ENCODE measurements at regions not wholly inside any gene's neighbourhood (a gene's known extent, or its start where the extent isn't known, plus 50 kb on each side); places are given as distances from the start of the nearest gene placed in this dataset.

DNA sequence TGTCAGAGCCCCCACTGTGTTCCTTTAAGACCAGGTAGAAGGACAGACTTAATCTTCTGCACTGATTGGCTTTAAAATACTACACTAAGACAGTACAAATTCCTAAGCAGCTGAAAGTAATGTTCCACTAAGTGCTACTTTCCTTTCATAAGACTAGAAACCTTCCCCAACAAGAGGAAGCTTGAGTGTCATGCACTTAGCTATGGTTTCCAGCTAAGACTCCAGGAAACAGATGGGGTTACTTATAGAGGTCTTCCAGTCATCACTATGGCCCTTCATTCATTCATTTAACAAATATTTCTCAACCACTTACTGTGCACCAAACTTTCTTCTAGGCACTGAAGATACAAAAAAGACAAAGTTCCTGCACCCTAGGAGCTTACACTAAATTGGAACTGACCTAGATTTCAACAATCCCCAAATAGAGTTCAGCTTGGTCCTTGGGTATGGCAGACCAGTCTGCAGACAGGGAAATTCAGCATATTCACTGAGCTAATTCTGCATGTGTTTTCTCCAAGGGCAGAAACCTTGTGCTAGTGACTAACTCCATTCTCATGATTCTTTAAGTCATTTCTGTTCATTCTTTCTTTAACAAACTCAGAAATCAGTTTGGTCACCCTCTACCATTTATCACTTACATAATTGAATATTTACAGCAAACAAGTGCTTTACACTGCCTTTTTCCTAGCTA lies 178.4 kb upstream of the MTNR1B start:
- no peak overlapping the region for H3K4me2 ChIP-seq (ENCODE audit: insufficient read depth, low read length)
- H3K4me1 ChIP-seq (replicated peaks in 1 of 2; ENCODE audit: control insufficient read depth in 2 of 2, insufficient read depth in 2 of 2, low read length in 2 of 2) = no peaks in the 10 kb centered on the region
- H4K20me1 ChIP-seq (replicated peaks; ENCODE audit: control insufficient read depth, insufficient read depth, low read length) = no peaks in the 10 kb centered on the region
- no peaks in the 10 kb centered on the region for H3K9me3 ChIP-seq (replicated peaks; ENCODE audit: control insufficient read depth, insufficient read depth, low read depth, low read length)
- no peak overlapping the region for H3K27ac ChIP-seq (ENCODE audit: extremely low read depth, low read depth, low read length)
- no peak overlapping the region for H3K9ac ChIP-seq (ENCODE audit: insufficient read depth in 1 of 2, low read depth in 2 of 2, low read length in 2 of 2)
- in situ Hi-C loops (cut with MboI) (no loop called here), intact Hi-C loops (cut with micrococcal nuclease) (no loop called here)
- no peaks in the 10 kb centered on the region for H3K36me3 ChIP-seq (ENCODE audit: control insufficient read depth, insufficient read depth, low read length)
- DNase-seq (ENCODE audit: extremely low read depth in 1 of 4, low spot score in 3 of 4) (no peak), FAIRE-seq (no peak), ATAC-seq (no peak)
- no TSS peak for BruUV-seq (replicated peaks)
- H3K4me3 ChIP-seq = no peak overlapping the region
- H3K9me1 ChIP-seq (ENCODE audit: control insufficient read depth, insufficient read depth, low read length) = no peaks in the 10 kb centered on the region
- no peaks in the 10 kb centered on the region for H3K79me2 ChIP-seq (ENCODE audit: control insufficient read depth, insufficient read depth, low read length)
- ChIA-PET POLR2A (no interaction called here), CTCF (ENCODE audit: low intra/inter-chr PET ratio) (no interaction called here)
- H2AFZ ChIP-seq (ENCODE audit: low read depth, low read length) = no peak overlapping the region
- no peaks in the 10 kb centered on the region for H3K27me3 ChIP-seq (ENCODE audit: control insufficient read depth in 2 of 2, insufficient read depth in 2 of 2, low read length in 2 of 2)
- TF ChIP-seq NFIX (CRISPR knock-in tag; IDR thresholded peaks at IDR 0.05; ENCODE audit: low read depth) (no peak), ZBTB49 (CRISPR knock-in tag; IDR thresholded peaks at IDR 0.05; ENCODE audit: borderline replicate concordance) (no peak), TAF9B (IDR thresholded peaks at IDR 0.05; ENCODE audit: partially characterized antibody) (no peak), ZNF140 (CRISPR knock-in tag; IDR thresholded peaks at IDR 0.05) (no peak), HCFC1 (IDR thresholded peaks at IDR 0.05; ENCODE audit: low read depth, low read length) (no peak), ZNF311 (CRISPR knock-in tag; IDR thresholded peaks at IDR 0.05) (no peak), E2F3 (CRISPR knock-in tag; IDR thresholded peaks at IDR 0.05) (no peak), CCNT2 (IDR thresholded peaks at IDR 0.05; ENCODE audit: borderline replicate concordance, extremely low read depth, insufficient read length, low read depth, low read length) (no peak), HBP1 (CRISPR knock-in tag; IDR thresholded peaks at IDR 0.05) (no peak), KAT2B (IDR thresholded peaks at IDR 0.05; ENCODE audit: low read depth, low read length) (no peak), CREB3 (tag; conservative IDR thresholded peaks at IDR 0.05; ENCODE audit: low read depth) (no peak), SUPT5H (IDR thresholded peaks at IDR 0.05) (no peak), ATF6 (CRISPR knock-in tag; IDR thresholded peaks at IDR 0.05) (no peak)
- TF ChIP-seq, protein P1, sequence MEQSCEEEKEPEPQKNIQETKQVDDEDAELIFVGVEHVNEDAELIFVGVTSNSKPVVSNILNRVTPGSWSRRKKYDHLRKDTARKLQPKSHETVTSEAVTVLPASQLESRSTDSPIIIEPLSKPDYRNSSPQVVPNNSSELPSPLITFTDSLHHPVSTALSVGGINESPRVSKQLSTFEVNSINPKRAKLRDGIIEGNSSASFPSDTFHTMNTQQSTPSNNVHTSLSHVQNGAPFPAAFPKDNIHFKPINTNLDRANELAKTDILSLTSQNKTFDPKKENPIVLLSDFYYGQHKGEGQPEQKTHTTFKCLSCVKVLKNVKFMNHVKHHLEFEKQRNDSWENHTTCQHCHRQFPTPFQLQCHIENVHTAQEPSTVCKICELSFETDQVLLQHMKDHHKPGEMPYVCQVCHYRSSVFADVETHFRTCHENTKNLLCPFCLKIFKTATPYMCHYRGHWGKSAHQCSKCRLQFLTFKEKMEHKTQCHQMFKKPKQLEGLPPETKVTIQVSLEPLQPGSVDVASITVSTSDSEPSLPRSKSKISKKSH (CRISPR knock-in tag; IDR thresholded peaks at IDR 0.05) = no peak

Measured in K562 (cell line).